SH-SY5Y (cell line): ENCODE measurements at regions not wholly inside any gene's neighbourhood (a gene's known extent, or its start where the extent isn't known, plus 50 kb on each side); places are given as distances from the start of the nearest gene placed in this dataset.

Source experiments
- GATA2 ChIP-seq: IDR thresholded peaks from 2 replicates; pipeline ENCODE4 v1.6.1; 2011; ENCODE audit warnings: mild to moderate bottlenecking, low read depth, low read length
- GATA3 ChIP-seq: IDR thresholded peaks from 2 replicates; pipeline ENCODE4 v1.6.1; 2011; ENCODE audit warnings: low read depth, mild to moderate bottlenecking, low read length, moderate library complexity

- TF ChIP-seq GATA2 (no peak), GATA3 (no peak)
These were observed 98.7 kb upstream of the USP24 start for GRCh38 chr1:55313903-55314302.
